H1 (cell line): ENCODE measurements at regions not wholly inside any gene's neighbourhood (a gene's known extent, or its start where the extent isn't known, plus 50 kb on each side); places are given as distances from the start of the nearest gene placed in this dataset.

Experiments
- TF ChIP-seq, protein P1 (sequence below): IDR thresholded peaks from 2 replicates; pipeline ENCODE4 v1.6.1; 2012; ENCODE audit warnings: inconsistent platforms

DNA sequence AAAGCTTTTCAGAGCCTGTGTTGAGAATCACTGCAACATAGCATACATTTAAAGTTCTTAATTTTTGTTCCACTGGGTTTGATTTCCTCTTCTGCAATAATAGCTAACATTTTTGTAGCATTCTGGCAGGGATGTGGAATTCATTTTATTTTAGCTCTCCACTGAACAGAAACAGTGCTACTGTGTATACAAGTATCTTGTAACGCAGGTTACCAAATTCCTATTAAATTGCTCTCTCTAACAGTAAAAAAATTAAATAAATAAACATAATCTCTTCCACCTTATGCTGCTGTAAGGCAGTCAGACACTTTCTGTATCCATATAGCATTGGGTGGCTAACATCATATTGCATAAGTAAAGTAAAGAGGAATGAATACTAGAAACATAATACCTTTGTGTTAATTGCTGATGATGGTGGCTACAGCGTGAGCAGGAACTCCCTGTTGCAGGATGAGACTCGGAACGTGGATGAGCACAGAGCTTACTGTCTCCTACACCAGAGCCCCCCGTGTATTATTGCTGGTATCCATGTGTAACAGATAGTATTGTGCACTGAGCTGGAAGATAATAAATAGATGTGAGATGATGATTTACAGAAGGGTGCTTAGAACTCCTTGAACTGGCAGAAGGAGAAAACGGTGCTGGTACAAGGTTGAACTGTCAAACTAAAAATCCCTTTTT is 276.9 kb upstream of the SNX7 start (continued):
- TF ChIP-seq, protein P1, sequence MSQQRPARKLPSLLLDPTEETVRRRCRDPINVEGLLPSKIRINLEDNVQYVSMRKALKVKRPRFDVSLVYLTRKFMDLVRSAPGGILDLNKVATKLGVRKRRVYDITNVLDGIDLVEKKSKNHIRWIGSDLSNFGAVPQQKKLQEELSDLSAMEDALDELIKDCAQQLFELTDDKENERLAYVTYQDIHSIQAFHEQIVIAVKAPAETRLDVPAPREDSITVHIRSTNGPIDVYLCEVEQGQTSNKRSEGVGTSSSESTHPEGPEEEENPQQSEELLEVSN, result no peak
